Testis (tissue), 2 donors: ENCODE measurements at regions not wholly inside any gene's neighbourhood (a gene's known extent, or its start where the extent isn't known, plus 50 kb on each side); places are given as distances from the start of the nearest gene placed in this dataset.

ENCODE experiments used
- POLR2A ChIP-seq: fragments of 450-650 bp; IDR thresholded peaks from one replicate; pipeline ENCODE4 v1.6.1; 2017; ENCODE audit warnings: antibody characterized with exemption, mild to moderate bottlenecking, moderate library complexity
- TF ChIP-seq, protein P1 (sequence below), 3 experiments: fragments of 450-650 bp in 2 of 3; fragments of 200-600 bp in 1 of 3; sonication (generic) in 1 of 3; IDR thresholded peaks; one replicate each; pipeline ENCODE4 v1.5.1; 2016 to 2019; ENCODE audit warnings: antibody characterized with exemption in 3 of 3, mild to moderate bottlenecking in 2 of 3, moderate library complexity in 1 of 3

DNA sequence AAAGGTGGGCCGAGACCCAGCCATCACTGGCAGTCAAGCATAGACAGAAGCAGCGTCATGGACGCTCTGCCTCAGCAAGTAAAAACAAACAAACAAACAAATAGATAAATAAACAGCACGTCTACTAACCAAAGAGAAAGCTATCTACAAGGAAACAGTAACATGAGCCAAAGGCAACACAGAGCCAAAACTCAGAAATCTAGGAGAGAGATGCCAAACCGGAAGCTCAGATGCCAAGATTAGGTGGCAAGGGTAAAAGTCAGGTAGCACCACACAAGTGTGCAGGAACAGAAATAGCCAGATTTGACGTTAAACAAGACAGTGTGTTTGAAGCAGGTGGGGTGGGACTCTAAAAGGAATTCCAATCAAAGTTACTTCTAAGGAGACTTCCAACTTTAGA is 448.3 kb upstream of the NFIA start:
- no peak for TF ChIP-seq POLR2A
- TF ChIP-seq, protein P1, sequence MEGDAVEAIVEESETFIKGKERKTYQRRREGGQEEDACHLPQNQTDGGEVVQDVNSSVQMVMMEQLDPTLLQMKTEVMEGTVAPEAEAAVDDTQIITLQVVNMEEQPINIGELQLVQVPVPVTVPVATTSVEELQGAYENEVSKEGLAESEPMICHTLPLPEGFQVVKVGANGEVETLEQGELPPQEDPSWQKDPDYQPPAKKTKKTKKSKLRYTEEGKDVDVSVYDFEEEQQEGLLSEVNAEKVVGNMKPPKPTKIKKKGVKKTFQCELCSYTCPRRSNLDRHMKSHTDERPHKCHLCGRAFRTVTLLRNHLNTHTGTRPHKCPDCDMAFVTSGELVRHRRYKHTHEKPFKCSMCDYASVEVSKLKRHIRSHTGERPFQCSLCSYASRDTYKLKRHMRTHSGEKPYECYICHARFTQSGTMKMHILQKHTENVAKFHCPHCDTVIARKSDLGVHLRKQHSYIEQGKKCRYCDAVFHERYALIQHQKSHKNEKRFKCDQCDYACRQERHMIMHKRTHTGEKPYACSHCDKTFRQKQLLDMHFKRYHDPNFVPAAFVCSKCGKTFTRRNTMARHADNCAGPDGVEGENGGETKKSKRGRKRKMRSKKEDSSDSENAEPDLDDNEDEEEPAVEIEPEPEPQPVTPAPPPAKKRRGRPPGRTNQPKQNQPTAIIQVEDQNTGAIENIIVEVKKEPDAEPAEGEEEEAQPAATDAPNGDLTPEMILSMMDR (IDR thresholded peaks at IDR 0.05) = no peak
